HCT116 (cell line): ENCODE measurements at regions not wholly inside any gene's neighbourhood (a gene's known extent, or its start where the extent isn't known, plus 50 kb on each side); places are given as distances from the start of the nearest gene placed in this dataset.

Source experiments
- ATAC-seq: fragments of 200-7000 bp; cut with Tn5 transposase; 2 replicates; pipeline ENCODE4 v1.9.1; 2020; ENCODE audit warnings: mild to moderate bottlenecking, moderate library complexity
- BruUV-seq: library from RNA; stranded (reverse); fragments of 400-500 nt; replicated peaks from 2 replicates; lab custom pipeline; 2021; lab: Mats Ljungman, UMichigan
- CTCF ChIA-PET: fragments of 300-600 bp; sonication (Branson Sonifier 250); formaldehyde crosslinking; loops from one replicate; lab custom pipeline; 2021; ENCODE audit warnings: antibody characterized with exemption; lab: Charles Lee
- POLR2A ChIA-PET: fragments of 300-600, 350-600 bp; sonication (Branson Sonifier 250); formaldehyde crosslinking; loops from one replicate; lab custom pipeline; 2021; ENCODE audit warnings: antibody characterized with exemption; lab: Charles Lee
- RAD21 ChIA-PET, 2 experiments: fragments of 300-600 bp; sonication (Branson Sonifier 250); formaldehyde crosslinking; loops; one replicate each; lab custom pipeline; 2023; ENCODE audit warnings: low total read pairs in 2 of 2; ENCODE audit not compliant: uncharacterized antibody in 2 of 2, unreplicated experiment in 2 of 2, low non-redundant PET in 1 of 2; lab: Charles Lee
- DNase-seq: peaks from one replicate; pipeline ENCODE4 v3.0.0-alpha.2; 2010; ENCODE audit warnings: low read depth, low spot score
- H2AFZ ChIP-seq: fragments of 200-600 bp; shearing (Covaris generic), sonication (generic); 2 replicates; pipeline ENCODE4 v1.6.1; 2017; ENCODE audit warnings: low read depth, mixed run types, mixed read lengths, antibody characterized with exemption, low read length; ENCODE audit not compliant: poor library complexity, severe bottlenecking
- H3K27ac ChIP-seq: 2 replicates; pipeline ENCODE4 v1.5.1; 2012; ENCODE audit warnings: low read depth, low read length
- H3K27me3 ChIP-seq: fragments of 200-600 bp; sonication (generic); 2 replicates; pipeline ENCODE4 v1.6.1; 2016; ENCODE audit warnings: mixed run types, low read length, mixed read lengths; ENCODE audit not compliant: insufficient read depth
- H3K36me3 ChIP-seq, 2 experiments: fragments of 200-500 bp in 1 of 2; fragments of 200-600 bp in 1 of 2; sonication (Bioruptor generic) in 1 of 2; sonication (generic) in 1 of 2; 2 replicates each; pipeline versions ENCODE4 v1.5.1 to v1.6.1; 2014 to 2016; ENCODE audit warnings: low read length in 2 of 2, inconsistent platforms in 1 of 2, mixed read lengths in 1 of 2, mixed run types in 1 of 2; ENCODE audit not compliant: insufficient read depth in 2 of 2, control insufficient read depth in 1 of 2
- H3K4me1 ChIP-seq, 2 experiments: fragments of 200-600 bp in 1 of 2; sonication (generic) in 1 of 2; 2 replicates each; pipeline versions ENCODE4 v1.5.1 to v1.6.1; 2012 to 2017; ENCODE audit warnings: low read length in 2 of 2, inconsistent platforms in 1 of 2, mild to moderate bottlenecking in 1 of 2, mixed read lengths in 1 of 2, mixed run types in 1 of 2, moderate library complexity in 1 of 2; ENCODE audit not compliant: insufficient read depth in 2 of 2, control insufficient read depth in 1 of 2
- H3K4me2 ChIP-seq: fragments of 200-600 bp; sonication (generic); 2 replicates; pipeline ENCODE4 v1.6.1; 2017; ENCODE audit warnings: mixed run types, low read length, mixed read lengths
- H3K4me3 ChIP-seq, 2 experiments: fragments of 200-600 bp in 1 of 2; sonication (generic) in 1 of 2; replicated peaks in 1 of 2; 2 replicates each; pipeline ENCODE4 v1.5.1; 2011 to 2016; ENCODE audit warnings: low read length in 2 of 2, control low read depth in 1 of 2, low read depth in 1 of 2, mild to moderate bottlenecking in 1 of 2, mixed read lengths in 1 of 2, mixed run types in 1 of 2
- H3K79me2 ChIP-seq: fragments of 200-600 bp; sonication (generic); 2 replicates; pipeline ENCODE4 v1.6.1; 2017; ENCODE audit warnings: mild to moderate bottlenecking, mixed run types, low read length, moderate library complexity, mixed read lengths; ENCODE audit not compliant: insufficient read depth
- H3K9ac ChIP-seq: fragments of 200-600 bp; sonication (generic); 2 replicates; pipeline ENCODE4 v1.6.1; 2016; ENCODE audit warnings: low read length, mixed read lengths
- H3K9me2 ChIP-seq: fragments of 200-600 bp; sonication (generic), shearing (Covaris generic); 2 replicates; pipeline ENCODE4 v1.6.1; 2017; ENCODE audit warnings: mixed run types, mild to moderate bottlenecking, moderate library complexity; ENCODE audit not compliant: insufficient read depth
- H3K9me3 ChIP-seq, 2 experiments: fragments of 200-500 bp in 1 of 2; fragments of 200-600 bp in 1 of 2; sonication (Bioruptor generic) in 1 of 2; sonication (generic) in 1 of 2; 2 replicates each; pipeline ENCODE4 v1.6.1; 2014 to 2017; ENCODE audit warnings: low read length in 2 of 2, mixed read lengths in 2 of 2, inconsistent platforms in 1 of 2, low read depth in 1 of 2, mild to moderate bottlenecking in 1 of 2, mixed run types in 1 of 2, moderate library complexity in 1 of 2; ENCODE audit not compliant: control insufficient read depth in 1 of 2, insufficient read depth in 1 of 2
- H4K20me1 ChIP-seq: fragments of 200-600 bp; sonication (generic), shearing (Covaris generic); 2 replicates; pipeline ENCODE4 v1.6.1; 2017; ENCODE audit warnings: mixed run types, mild to moderate bottlenecking, moderate library complexity; ENCODE audit not compliant: insufficient read depth
- ATF3 ChIP-seq: IDR thresholded peaks from 2 replicates; pipeline ENCODE4 v1.6.1; 2012
- CBX3 ChIP-seq: IDR thresholded peaks from 2 replicates; pipeline ENCODE4 v1.6.1; 2012; ENCODE audit warnings: low read depth
- CTCF ChIP-seq, 3 experiments: fragments of 200-600 bp in 1 of 3; sonication (generic) in 1 of 3; IDR thresholded peaks in 2 of 3; conservative IDR thresholded peaks in 1 of 3; 2 replicates each; pipeline ENCODE4 v1.5.1; 2012 to 2017; ENCODE audit warnings: low read depth in 2 of 3, low read length in 2 of 3, antibody characterized with exemption in 1 of 3, borderline replicate concordance in 1 of 3, control low read depth in 1 of 3, mild to moderate bottlenecking in 1 of 3, mixed read lengths in 1 of 3, mixed run types in 1 of 3, moderate library complexity in 1 of 3; ENCODE audit not compliant: insufficient read depth in 1 of 3
- JUND ChIP-seq: IDR thresholded peaks from 2 replicates; pipeline ENCODE4 v1.6.1; 2012
- POLR2AphosphoS5 ChIP-seq: IDR thresholded peaks from 2 replicates; pipeline ENCODE4 v1.6.1; 2011; ENCODE audit warnings: mild to moderate bottlenecking, low read depth, low read length, moderate library complexity
- REST ChIP-seq: IDR thresholded peaks from 2 replicates; pipeline ENCODE4 v1.6.1; 2012; ENCODE audit warnings: low read depth
- SIN3A ChIP-seq: IDR thresholded peaks from 2 replicates; pipeline ENCODE4 v1.6.1; 2012; ENCODE audit warnings: low read depth
- SRF ChIP-seq: IDR thresholded peaks from 2 replicates; pipeline ENCODE4 v1.6.1; 2012; ENCODE audit warnings: low read depth
- ZBTB33 ChIP-seq: IDR thresholded peaks from 2 replicates; pipeline ENCODE4 v1.6.1; 2011; ENCODE audit warnings: mild to moderate bottlenecking, low read length, moderate library complexity; ENCODE audit not compliant: insufficient replicate concordance; ENCODE audit errors: extremely low read depth
- intact Hi-C: fragments of 100-400 bp; cut with micrococcal nuclease; formaldehyde crosslinking; loops from 2 replicates; pipeline ENCODE4 v1.10.0; 2022

- TF ChIP-seq SRF, result no peak
- no peak for TF ChIP-seq ZBTB33
- no peak for TF ChIP-seq POLR2AphosphoS5
Observed at GRCh38 chr9:115209601-115210306, 91.8 kb upstream of the TNC start (continued).

- Histone ChIP-seq H4K20me1 (no peaks in the 10 kb centered on the region; the same call in 1 of the 2 replicates), H3K4me3 (no peak overlapping the region), H3K36me3 (no peaks in the 10 kb centered on the region), H3K9me2 (no peaks in the 10 kb centered on the region), H3K27me3 (peaks cover 17% of the 10 kb centered on the region; the same call in 1 of the 2 replicates), H3K79me2 (no peaks in the 10 kb centered on the region), H3K4me1 (no peaks in the 10 kb centered on the region), H2AFZ (no peak overlapping the region), H3K9me3 (no peaks in the 10 kb centered on the region), H3K4me2 (no peak overlapping the region), H3K27ac (no peak overlapping the region), H3K9ac (no peak overlapping the region)
- ChIA-PET CTCF (no interaction called here), POLR2A (no interaction called here), RAD21 (no interaction called here)
- TF ChIP-seq CBX3 (no peak), REST (no peak), SIN3A (no peak), ATF3 (no peak), JUND (no peak), CTCF (IDR thresholded peaks at IDR 0.05 in 2 of 3, conservative IDR thresholded peaks at IDR 0.05 in 1 of 3; ENCODE audit: borderline replicate concordance in 1 of 3, insufficient read depth in 1 of 3, low read depth in 2 of 3, low read length in 2 of 3) (no peak)
- no peak for DNase-seq
- intact Hi-C loops, result no loop called here
- no TSS peak for BruUV-seq
- no peak for ATAC-seq
Observed at GRCh38 chr9:115210699-115211098, 92.7 kb upstream of the TNC start.
